Dedifferentiated amniotic fluid mesenchymal stem cell (primary cell): ENCODE measurements at regions not wholly inside any gene's neighbourhood (a gene's known extent, or its start where the extent isn't known, plus 50 kb on each side); places are given as distances from the start of the nearest gene placed in this dataset.

Experiments
- DNase-seq: peaks from one replicate; pipeline ENCODE4 v3.0.0-alpha.2; 2016; ENCODE audit errors: extremely low spot score

GRCh38 chr2:14182227-14182946, 450.1 kb upstream of the LRATD1 start:
- DNase-seq: no peak

DNA sequence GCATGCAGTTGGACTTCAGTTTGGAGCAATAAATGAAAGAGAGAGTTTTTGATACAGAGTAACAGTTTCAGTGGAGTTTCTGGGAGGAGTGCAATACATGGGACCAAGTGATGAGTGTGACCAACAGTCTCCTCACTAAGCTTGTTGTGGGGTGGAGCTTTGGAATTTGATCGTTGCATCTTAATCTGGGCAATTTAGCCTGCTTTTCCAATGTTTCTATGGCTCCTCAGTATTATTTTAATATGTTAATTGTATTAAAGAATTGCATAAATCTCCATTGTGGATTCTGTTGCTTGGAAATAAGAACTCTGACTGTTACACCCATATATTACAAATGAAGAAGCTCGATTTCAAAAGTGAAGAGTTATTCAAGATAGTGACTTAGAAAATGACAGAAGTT, 446.6 kb upstream of the LRATD1 start:
- no peak for DNase-seq

DNA sequence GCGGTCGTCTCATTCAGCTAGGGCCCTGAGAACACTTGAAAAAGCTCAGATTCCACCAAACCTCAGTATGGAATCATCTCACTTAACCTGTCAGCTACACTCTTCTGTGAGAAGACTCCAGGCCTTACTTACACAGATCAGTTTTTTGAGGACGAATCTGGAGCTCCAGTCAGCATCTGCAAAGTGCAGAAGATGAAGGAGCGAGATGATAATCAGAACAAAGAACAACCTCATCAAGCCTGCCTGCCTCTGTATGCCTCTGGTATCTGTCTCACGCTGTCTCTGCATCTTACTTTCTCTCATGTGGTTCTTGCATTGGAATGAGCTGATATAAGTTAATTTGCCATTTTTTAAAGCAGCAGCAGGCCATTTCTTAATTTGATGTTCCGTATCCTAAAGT, 444.1 kb upstream of the LRATD1 start:
- no peak for DNase-seq

DNA sequence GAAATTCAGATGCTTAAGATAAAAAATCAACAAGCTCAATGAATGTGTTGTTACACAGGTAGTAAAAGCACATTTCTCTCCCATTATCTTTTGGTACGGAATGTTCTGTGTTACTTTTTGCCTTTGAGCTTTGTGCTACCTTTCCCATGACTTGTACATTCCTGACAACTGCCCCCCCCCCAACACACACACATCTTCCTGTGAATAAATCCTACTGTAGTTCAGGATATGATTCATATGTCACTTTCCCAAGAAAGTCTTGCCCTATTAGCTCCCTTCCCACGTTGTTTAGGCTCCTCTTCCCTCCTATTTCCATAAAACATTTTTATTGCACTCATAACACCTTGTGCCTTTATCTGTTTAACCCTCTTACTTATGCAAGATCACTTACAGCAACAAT, 442.6 kb upstream of the LRATD1 start:
- no peak for DNase-seq

DNA sequence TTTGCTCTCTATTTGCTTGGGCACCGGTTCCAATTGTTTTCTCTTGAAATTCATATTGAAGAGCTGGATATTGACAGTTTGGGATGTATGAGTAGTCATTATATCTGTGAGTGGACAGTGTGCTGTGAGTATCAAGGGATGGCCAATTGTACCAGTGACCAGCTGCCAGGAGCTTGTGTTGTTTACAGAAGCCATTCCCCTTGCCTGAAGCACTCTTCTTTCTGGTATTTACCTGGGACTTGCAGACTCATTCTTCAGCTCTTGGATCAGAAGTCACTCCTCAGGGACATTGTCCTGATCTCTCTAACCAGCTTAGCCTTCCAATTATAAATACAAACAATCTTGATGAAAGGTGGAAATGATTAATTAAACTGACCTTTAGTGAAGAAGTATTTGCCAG, 438.3 kb upstream of the LRATD1 start:
- no peak for DNase-seq

- no peak for DNase-seq
Measured at GRCh38 chr2:14197293-14197692, 435.2 kb upstream of the LRATD1 start.

- DNase-seq: no peak
Measured at GRCh38 chr2:14199040-14199439, 433.5 kb upstream of the LRATD1 start.

GRCh38 chr2:14219306-14219705, 413.2 kb upstream of the LRATD1 start:
- no peak for DNase-seq

GRCh38 chr2:14220101-14220500, 412.4 kb upstream of the LRATD1 start:
- no peak for DNase-seq

- no peak for DNase-seq
Measured at GRCh38 chr2:14221466-14221865, 411.1 kb upstream of the LRATD1 start.

DNA sequence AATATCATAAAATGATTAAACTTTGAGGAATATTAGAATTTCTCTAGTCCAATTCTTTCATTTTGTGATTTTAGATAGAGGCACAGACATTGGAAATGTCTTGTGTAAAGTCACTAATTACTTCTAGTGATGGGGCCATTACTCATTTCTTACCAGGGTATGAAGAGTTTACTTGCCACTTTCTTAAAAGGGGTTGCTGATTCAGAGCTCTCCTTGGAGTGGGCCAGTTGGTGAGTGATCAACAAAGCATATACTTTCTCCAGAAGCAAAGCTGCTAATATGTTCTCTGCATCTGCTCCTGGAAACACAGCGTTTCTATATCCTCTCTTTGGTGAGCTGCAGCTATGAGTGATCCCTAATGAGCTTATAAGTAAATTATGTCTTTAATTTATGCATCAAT, 408.9 kb upstream of the LRATD1 start:
- no peak for DNase-seq

DNA sequence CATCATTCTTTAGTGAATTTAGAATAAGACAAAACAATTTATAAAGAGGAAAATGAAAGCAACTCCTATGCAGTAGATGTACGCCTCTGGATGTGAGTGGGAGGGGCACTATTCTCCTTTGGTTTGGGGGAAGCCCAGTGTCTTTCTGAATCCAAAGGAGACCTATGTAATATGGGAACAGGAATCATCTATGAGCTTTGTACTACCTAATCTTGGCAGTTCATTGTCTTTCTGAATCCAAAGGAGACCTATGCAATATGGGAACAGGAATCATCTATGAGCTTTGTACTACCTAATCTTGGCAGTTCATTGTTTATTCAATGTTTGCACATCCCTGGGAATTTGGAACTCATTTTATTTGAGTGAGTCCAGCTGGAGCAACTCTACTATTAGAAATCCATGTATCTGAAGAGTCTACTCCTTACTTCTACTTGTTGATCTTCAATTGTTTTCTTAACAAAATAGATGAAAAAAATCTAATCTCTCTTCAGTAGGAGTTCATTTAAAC, 401.1 kb upstream of the LRATD1 start:
- no peak for DNase-seq

- no peak for DNase-seq
Measured at GRCh38 chr2:14232217-14232616, 400.3 kb upstream of the LRATD1 start.

- no peak for DNase-seq
Measured at GRCh38 chr2:14234911-14235310, 397.6 kb upstream of the LRATD1 start.

DNA sequence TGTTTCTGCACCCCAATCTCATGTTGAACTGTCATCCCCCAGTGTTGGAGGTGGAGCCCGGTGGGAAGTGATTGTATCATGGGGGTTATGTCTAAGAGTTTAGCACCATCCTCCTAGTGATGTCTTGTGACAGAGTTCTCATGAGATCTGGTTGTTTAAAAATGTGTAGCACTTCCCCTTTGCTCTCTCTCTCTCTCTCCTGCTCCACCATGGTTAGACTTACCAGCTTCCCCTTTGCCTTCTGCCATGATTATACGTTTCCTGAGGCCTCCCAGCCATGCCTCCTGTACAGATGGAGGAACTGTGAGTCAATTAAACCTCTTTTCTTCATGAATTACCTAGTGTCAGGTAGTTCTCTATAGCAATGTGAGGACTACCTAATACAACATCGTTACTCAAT, 396.9 kb upstream of the LRATD1 start:
- no peak for DNase-seq

- DNase-seq: no peak
Measured at GRCh38 chr2:14237902-14238301, 394.6 kb upstream of the LRATD1 start.

DNA sequence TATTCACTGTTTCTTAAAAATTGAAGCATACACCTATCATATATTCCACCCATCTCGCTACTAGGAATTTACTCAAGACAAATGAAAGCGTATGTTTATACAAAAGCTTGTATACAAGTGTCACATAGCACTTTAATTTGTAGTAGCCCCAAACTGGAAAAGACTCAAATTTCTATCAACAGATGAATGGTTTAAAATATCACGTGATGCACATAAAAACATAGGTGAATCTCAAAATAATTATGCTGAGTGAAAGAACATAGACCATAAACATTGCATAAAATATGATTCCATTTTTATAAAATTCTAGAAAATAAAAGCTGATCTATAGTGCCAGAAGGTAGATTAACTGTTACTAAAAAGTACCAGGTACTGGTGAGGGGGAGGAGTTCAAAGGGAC, 392.9 kb upstream of the LRATD1 start:
- no peak for DNase-seq

- no peak for DNase-seq
Measured at GRCh38 chr2:14240868-14241267, 391.6 kb upstream of the LRATD1 start.

DNA sequence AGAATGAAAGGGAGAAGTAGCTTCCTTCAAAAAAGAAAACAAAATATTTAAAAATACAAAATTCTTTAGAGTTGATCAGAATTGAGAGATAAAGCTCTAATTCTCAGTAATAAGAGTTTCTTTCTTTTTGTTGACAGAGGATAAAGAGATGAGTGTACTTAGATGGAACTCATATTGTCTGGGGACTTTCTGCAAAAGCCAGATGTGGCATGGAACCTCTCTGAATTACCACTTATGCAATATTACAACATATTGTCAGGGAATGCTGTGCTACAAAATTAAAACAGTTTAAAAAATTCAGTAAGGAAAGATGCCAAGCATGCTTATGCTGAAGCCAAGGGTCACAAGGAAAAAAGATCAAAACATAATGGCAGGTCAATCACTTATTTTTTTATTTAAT, 386.6 kb upstream of the LRATD1 start:
- no peak for DNase-seq

- DNase-seq: no peak
Measured at GRCh38 chr2:14255135-14255820, 377.2 kb upstream of the LRATD1 start.

DNA sequence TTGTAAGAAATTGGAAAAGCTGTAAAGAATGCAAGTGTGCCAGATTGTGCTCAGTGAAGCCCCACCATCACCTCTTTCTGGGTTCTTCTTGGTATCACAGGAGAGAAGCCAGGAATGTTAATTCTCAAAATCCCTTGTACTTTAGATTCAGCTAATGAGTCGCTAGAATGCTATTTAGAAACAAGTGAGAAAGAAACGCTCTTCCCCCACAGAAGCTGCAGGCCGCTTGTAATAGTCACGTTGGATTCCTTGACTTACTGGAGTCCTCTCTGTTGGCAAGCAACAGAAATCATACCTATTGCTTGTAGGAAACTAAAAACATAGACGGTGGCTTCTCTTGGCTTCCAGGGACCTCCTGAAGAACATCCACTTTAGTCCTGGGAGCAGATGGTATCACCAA, 375.6 kb upstream of the LRATD1 start:
- DNase-seq: no peak

- no peak for DNase-seq
Measured at GRCh38 chr2:14257801-14258507, 374.6 kb upstream of the LRATD1 start.

DNA sequence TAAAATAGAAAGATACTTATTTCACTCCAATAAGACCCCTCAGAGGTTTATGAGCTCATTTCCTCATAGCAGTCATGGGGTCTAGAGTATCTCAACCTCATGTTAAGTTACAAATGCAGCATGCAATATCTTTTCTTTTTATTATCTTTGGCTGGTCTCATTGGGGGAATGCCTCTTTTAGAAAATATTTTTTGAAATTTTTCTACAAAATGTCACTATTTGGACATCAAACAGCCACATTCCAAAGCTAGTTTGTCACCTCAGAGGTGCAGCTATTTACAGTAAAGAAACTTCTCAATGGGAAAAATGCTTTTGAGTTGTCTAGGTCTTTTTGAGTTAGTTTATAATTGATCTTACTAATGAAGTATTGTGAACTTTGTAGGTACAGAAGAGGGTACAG, 370.7 kb upstream of the LRATD1 start:
- DNase-seq: no peak
